ENCODE measurements at regions not wholly inside any gene's neighbourhood (a gene's known extent, or its start where the extent isn't known, plus 50 kb on each side); places are given as distances from the start of the nearest gene placed in this dataset.
A peak's percentile ranks its signal among the peaks of the same experiment; 100 is the strongest.
"Not testable (repeated sequence)": the region's sequence is repeated elsewhere in the genome, so short reads cannot be mapped to it uniquely, and the experiment has no call there.

GRCh38 chr13:71382285-71382684 lies 484.7 kb downstream of the DACH1 start:
- DNase-seq (ENCODE audit: insufficient read length) (no peak), FAIRE-seq (no peak)
- TF ChIP-seq POLR2AphosphoS5 (IDR thresholded peaks at IDR 0.05; ENCODE audit: low read depth, low read length): no peak
- no peak for TF ChIP-seq TAF1 (IDR thresholded peaks at IDR 0.05; ENCODE audit: borderline replicate concordance, low read depth, low read length)
- TF ChIP-seq POLR2A (IDR thresholded peaks at IDR 0.05; ENCODE audit: low read depth, low read length): no peak

- DNase-seq (ENCODE audit: insufficient read length): no peak
- FAIRE-seq: no peak
- TF ChIP-seq POLR2A (IDR thresholded peaks at IDR 0.05; ENCODE audit: low read depth, low read length) (no peak), POLR2AphosphoS5 (IDR thresholded peaks at IDR 0.05; ENCODE audit: low read depth, low read length) (no peak), TAF1 (IDR thresholded peaks at IDR 0.05; ENCODE audit: borderline replicate concordance, low read depth, low read length) (no peak)
These were observed 486.8 kb downstream of the DACH1 start for GRCh38 chr13:71380191-71380590.

DNA sequence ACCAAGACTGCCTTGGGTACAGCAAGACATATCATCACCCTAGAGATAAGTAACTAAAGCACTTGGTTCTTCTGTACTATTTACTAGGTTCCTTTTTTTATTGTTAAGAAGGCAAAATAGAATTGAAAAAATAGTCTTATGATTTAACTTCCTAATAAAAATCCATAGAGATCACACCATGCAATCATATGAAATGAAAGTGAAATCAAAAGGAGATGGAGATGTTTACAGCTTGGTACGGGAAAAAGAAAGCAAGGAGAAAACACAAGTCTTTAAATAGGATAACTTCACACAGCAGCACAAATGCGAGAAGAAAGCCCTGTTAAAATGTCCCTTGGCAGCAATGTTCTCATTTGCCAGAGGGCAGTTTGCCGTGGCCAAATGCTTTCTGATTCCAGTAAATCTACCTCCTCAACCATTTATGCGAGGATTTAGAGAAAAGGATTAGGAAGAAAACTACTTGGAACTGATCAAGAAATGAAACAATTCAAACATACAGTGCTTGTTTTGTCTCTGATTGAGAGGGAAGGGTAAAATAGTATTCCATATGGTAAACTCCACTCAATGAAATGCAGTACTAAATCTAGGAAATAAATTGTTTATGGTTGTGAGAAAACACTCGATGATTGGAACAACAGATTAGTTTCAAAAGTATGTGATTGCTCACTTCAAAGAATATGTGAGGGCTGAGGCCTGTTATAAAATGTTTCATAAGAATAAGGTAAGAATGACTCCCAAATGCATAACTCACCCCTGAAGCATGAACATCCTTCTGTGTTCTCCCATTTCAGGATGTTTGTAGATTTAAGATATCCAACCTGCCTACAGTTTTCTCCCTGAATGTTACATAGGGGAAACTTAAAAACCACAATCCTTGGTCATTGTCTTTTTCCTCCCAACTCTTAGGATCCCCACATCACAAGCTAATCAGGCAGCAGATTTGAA lies 487.8 kb downstream of the DACH1 start:
- no peak for DNase-seq (ENCODE audit: insufficient read length)
- FAIRE-seq: peak; percentile 38
- TF ChIP-seq TAF1 (IDR thresholded peaks at IDR 0.05; ENCODE audit: borderline replicate concordance, low read depth, low read length) (no peak), POLR2AphosphoS5 (IDR thresholded peaks at IDR 0.05; ENCODE audit: low read depth, low read length) (no peak), POLR2A (IDR thresholded peaks at IDR 0.05; ENCODE audit: low read depth, low read length) (no peak)

- FAIRE-seq: no peak
- DNase-seq (ENCODE audit: insufficient read length): no peak
- no peak for TF ChIP-seq POLR2AphosphoS5 (IDR thresholded peaks at IDR 0.05; ENCODE audit: low read depth, low read length)
- no peak for TF ChIP-seq TAF1 (IDR thresholded peaks at IDR 0.05; ENCODE audit: borderline replicate concordance, low read depth, low read length)
- no peak for TF ChIP-seq POLR2A (IDR thresholded peaks at IDR 0.05; ENCODE audit: low read depth, low read length)
These were observed 492.4 kb downstream of the DACH1 start for GRCh38 chr13:71374471-71375049.

DNA sequence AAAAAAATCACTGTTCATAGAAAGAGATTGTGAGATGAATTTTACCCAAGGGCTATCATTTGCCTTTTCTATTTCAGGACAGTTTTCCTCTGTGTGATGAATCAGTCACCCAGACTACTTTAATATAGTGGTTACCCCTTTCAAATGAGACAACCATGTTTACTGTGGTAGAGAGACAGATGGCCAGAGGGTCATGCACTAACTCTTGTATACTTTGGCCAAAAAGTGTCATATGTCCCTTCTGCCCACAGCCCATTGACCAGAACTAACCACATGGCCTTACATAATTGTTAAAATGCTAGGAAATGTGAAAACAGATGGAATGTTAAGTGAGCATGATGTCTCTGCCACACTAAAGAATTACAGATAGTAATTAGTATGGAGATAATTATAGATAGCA lies 498.7 kb downstream of the DACH1 start:
- no peak for DNase-seq (ENCODE audit: insufficient read length)
- no peak for TF ChIP-seq POLR2A (IDR thresholded peaks at IDR 0.05; ENCODE audit: low read depth, low read length)
- TF ChIP-seq TAF1 (IDR thresholded peaks at IDR 0.05; ENCODE audit: borderline replicate concordance, low read depth, low read length): no peak
- no peak for TF ChIP-seq POLR2AphosphoS5 (IDR thresholded peaks at IDR 0.05; ENCODE audit: low read depth, low read length)
- no peak for FAIRE-seq

DNA sequence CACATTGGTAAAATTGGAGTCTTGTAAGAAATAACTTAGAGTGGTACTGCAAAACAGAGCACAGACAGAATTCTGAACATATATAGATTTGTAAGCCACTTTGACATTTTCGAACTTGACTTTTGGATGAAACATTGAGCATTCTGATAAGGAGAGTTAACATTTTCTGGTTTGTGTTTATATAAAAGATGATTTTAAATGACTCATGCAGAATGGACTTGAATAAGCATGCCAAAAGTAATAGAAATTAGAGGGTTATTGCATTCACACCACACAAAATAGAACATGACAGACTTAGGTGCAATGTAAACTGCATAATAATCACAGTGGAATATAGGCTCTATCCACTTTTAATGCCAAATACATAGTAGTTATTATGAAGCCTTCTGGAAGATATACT lies 507.0 kb downstream of the DACH1 start:
- FAIRE-seq (no peak), DNase-seq (ENCODE audit: insufficient read length) (no peak)
- TF ChIP-seq POLR2A (IDR thresholded peaks at IDR 0.05; ENCODE audit: low read depth, low read length) (no peak), TAF1 (IDR thresholded peaks at IDR 0.05; ENCODE audit: borderline replicate concordance, low read depth, low read length) (no peak), POLR2AphosphoS5 (IDR thresholded peaks at IDR 0.05; ENCODE audit: low read depth, low read length) (no peak)

DNA sequence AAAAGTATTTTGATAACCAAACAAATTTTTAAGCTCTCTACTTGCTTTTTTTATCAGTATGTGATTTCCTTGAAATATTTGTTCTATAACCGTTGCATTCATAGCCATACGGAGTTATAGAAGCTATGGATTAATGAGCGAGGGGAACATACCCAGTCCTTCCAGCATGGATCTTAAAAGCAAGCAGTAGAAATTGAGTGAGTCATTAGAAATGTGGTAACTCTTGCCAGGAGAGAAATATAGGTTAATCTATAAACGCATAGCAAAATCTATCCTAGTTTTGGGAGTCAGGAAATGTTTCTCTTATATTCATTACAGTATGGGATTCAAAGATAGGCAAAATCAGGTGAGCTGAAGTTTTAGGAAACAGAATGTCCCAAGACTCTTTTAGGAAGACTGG lies 507.4 kb downstream of the DACH1 start:
- TF ChIP-seq POLR2A (IDR thresholded peaks at IDR 0.05; ENCODE audit: low read depth, low read length): no peak
- no peak for TF ChIP-seq POLR2AphosphoS5 (IDR thresholded peaks at IDR 0.05; ENCODE audit: low read depth, low read length)
- no peak for TF ChIP-seq TAF1 (IDR thresholded peaks at IDR 0.05; ENCODE audit: borderline replicate concordance, low read depth, low read length)
- DNase-seq (ENCODE audit: insufficient read length) (no peak), FAIRE-seq (no peak)

GRCh38 chr13:71358218-71358617 lies 508.8 kb downstream of the DACH1 start:
- FAIRE-seq (no peak), DNase-seq (ENCODE audit: insufficient read length) (no peak)
- TF ChIP-seq TAF1 (IDR thresholded peaks at IDR 0.05; ENCODE audit: borderline replicate concordance, low read depth, low read length): no peak
- TF ChIP-seq POLR2AphosphoS5 (IDR thresholded peaks at IDR 0.05; ENCODE audit: low read depth, low read length): no peak
- no peak for TF ChIP-seq POLR2A (IDR thresholded peaks at IDR 0.05; ENCODE audit: low read depth, low read length)

GRCh38 chr13:71355010-71355409 lies 512.0 kb downstream of the DACH1 start:
- TF ChIP-seq POLR2A (IDR thresholded peaks at IDR 0.05; ENCODE audit: low read depth, low read length) (no peak), TAF1 (IDR thresholded peaks at IDR 0.05; ENCODE audit: borderline replicate concordance, low read depth, low read length) (no peak), POLR2AphosphoS5 (IDR thresholded peaks at IDR 0.05; ENCODE audit: low read depth, low read length) (no peak)
- DNase-seq (ENCODE audit: insufficient read length) (no peak), FAIRE-seq (no peak)

DNA sequence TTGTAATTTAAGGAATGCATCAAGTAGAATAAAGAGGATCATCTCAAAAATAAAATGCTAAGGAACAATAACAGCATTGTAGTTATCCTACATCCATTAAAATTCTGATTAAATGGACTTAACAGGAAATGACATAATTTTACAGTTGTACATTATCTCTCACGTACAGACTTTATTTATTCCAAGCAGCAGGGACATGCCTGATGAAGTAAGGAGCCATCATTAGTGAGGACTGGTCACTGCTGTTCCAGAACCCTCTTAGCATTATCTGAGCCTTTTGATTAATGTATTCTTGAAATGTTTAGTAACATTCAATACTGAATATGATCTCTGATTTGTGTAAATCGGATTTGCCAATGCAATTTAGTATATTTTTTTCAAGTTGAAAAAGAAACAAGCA lies 516.1 kb downstream of the DACH1 start:
- FAIRE-seq (no peak), DNase-seq (ENCODE audit: insufficient read length) (no peak)
- TF ChIP-seq TAF1 (IDR thresholded peaks at IDR 0.05; ENCODE audit: borderline replicate concordance, low read depth, low read length) (no peak), POLR2A (IDR thresholded peaks at IDR 0.05; ENCODE audit: low read depth, low read length) (no peak), POLR2AphosphoS5 (IDR thresholded peaks at IDR 0.05; ENCODE audit: low read depth, low read length) (no peak)

- not testable (repeated sequence) for FAIRE-seq
These were observed 521.1 kb downstream of the DACH1 start for GRCh38 chr13:71345856-71346255.

DNA sequence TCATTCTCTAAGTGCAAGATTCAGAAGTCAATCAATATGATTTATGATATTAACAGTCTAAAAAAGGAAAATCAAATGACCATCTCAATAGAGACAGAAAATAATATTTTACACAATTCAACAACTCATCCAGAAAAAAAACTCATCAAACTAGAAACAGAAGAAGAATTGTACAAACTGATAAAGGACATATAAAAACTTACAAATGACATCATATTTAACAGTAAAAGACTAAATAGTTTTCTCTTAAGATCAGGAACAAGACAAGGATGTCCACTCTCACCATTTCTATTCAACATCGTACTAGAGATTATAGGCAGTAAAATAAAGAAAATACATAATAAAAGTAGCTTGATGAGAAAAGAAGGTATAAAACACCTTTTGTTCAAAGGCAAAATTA lies 527.3 kb downstream of the DACH1 start:
- TF ChIP-seq TAF1 (IDR thresholded peaks at IDR 0.05; ENCODE audit: borderline replicate concordance, low read depth, low read length): no peak
- no peak for TF ChIP-seq POLR2A (IDR thresholded peaks at IDR 0.05; ENCODE audit: low read depth, low read length)
- TF ChIP-seq POLR2AphosphoS5 (IDR thresholded peaks at IDR 0.05; ENCODE audit: low read depth, low read length): no peak
- DNase-seq (ENCODE audit: insufficient read length) (no peak), FAIRE-seq (no peak)

More at GRCh38 chr13:71345856-71346255, 521.1 kb downstream of the DACH1 start:
- not testable (repeated sequence) for DNase-seq (ENCODE audit: insufficient read length)
